GM23248 (cell line): ENCODE measurements at regions not wholly inside any gene's neighbourhood (a gene's known extent, or its start where the extent isn't known, plus 50 kb on each side); places are given as distances from the start of the nearest gene placed in this dataset.

ENCODE experiments used
- EZH2 ChIP-seq: fragments of 200-600 bp; sonication (generic); IDR thresholded peaks from 2 replicates; pipeline ENCODE4 v1.6.1; 2018; ENCODE audit warnings: antibody characterized with exemption, mild to moderate bottlenecking; ENCODE audit not compliant: insufficient read depth, poor library complexity, severe bottlenecking
- EZH2phosphoT487 ChIP-seq: fragments of 200-600 bp; sonication (generic); IDR thresholded peaks from 2 replicates; pipeline ENCODE4 v1.6.1; 2018; ENCODE audit warnings: antibody characterized with exemption, moderate library complexity, mild to moderate bottlenecking, low read depth; ENCODE audit not compliant: insufficient read depth

GRCh38 chr12:91926848-91927247, 218.8 kb downstream of the BTG1 start:
- TF ChIP-seq EZH2 = no peak
- TF ChIP-seq EZH2phosphoT487 = no peak
